Transverse colon (tissue), 4 donors: ENCODE measurements at regions not wholly inside any gene's neighbourhood (a gene's known extent, or its start where the extent isn't known, plus 50 kb on each side); places are given as distances from the start of the nearest gene placed in this dataset.

ENCODE experiments used
- DNase-seq: peaks from one replicate; pipeline ENCODE4 v3.0.0-alpha.2; 2019
- H3K27ac ChIP-seq, 4 donors: fragments of 200-600 bp; sonication (generic); 2 replicates each; pipeline ENCODE4 v1.5.1; 2016 to 2018; ENCODE audit warnings: inconsistent platforms in 4 of 4
- H3K27me3 ChIP-seq: fragments of 200-600 bp; sonication (generic); 2 replicates; pipeline ENCODE4 v1.5.1; 2017; ENCODE audit warnings: inconsistent platforms
- H3K36me3 ChIP-seq, 4 donors: fragments of 200-600 bp; sonication (generic); 2 replicates each; pipeline ENCODE4 v1.5.1; 2017 to 2019; ENCODE audit warnings: inconsistent platforms in 4 of 4
- H3K4me1 ChIP-seq, 4 donors: fragments of 200-600 bp; sonication (generic); 2 replicates each; pipeline ENCODE4 v1.5.1; 2017 to 2020; ENCODE audit warnings: inconsistent platforms in 4 of 4
- H3K4me3 ChIP-seq, 4 donors: fragments of 200-600 bp; sonication (generic); 1 replicate in 1 of 4; 2 replicates in 3 of 4; pipeline versions ENCODE4 v1.5.1 to v1.6.1; 2017 to 2019; ENCODE audit warnings: inconsistent platforms in 4 of 4
- H3K9me3 ChIP-seq, 2 donors: fragments of 200-600 bp; sonication (generic); 2 replicates each; pipeline ENCODE4 v1.5.1; 2017 to 2019; ENCODE audit warnings: inconsistent platforms in 2 of 2
- EP300 ChIP-seq: sonication (generic); formaldehyde crosslinking; IDR thresholded peaks from one replicate; pipeline ENCODE4 v1.6.1; 2017; ENCODE audit warnings: antibody characterized with exemption, low read depth
- POLR2A ChIP-seq: fragments of 450-650 bp; IDR thresholded peaks from one replicate; pipeline ENCODE4 v1.6.1; 2016; ENCODE audit warnings: antibody characterized with exemption, mild to moderate bottlenecking, moderate library complexity
- POLR2AphosphoS5 ChIP-seq, 3 donors: sonication (generic); formaldehyde crosslinking; IDR thresholded peaks; one replicate each; pipeline ENCODE4 v1.6.1; 2016; ENCODE audit warnings: antibody characterized with exemption in 3 of 3
- WGBS, 2 donors: methylation state at CpG; one replicate each; pipeline ENCODE4 v1.1.5; 2018; ENCODE audit warnings: low coverage in 1 of 2; 5-methylcytosine and 5-hydroxymethylcytosine counted together
- in situ Hi-C, 4 donors: fragments of 200-750 bp; cut with MboI; loops; one replicate each; pipeline versions ENCODE4 v1.15.0 to v1.15.1; 2017; ENCODE audit warnings: low sequenced_read_pairs in 3 of 4, low pct_ligation_motif_present in 1 of 4, low pct_unique_long_range_greater_than_20kb in 1 of 4
- intact Hi-C: fragments of 100-400 bp; cut with DNase I; formaldehyde crosslinking; loops from one replicate; pipeline ENCODE4 v1.15.1; 2023; ENCODE audit warnings: low total_unique reads
- TF ChIP-seq, protein P1 (sequence below), 5 experiments: fragments of 200-600 bp in 3 of 5; fragments of 450-650 bp in 2 of 5; sonication (generic) in 3 of 5; IDR thresholded peaks; 1 replicate in 2 of 5; 2 replicates in 3 of 5; pipeline ENCODE4 v1.5.1; 2016 to 2017; ENCODE audit warnings: antibody characterized with exemption in 5 of 5, inconsistent platforms in 3 of 5, mild to moderate bottlenecking in 2 of 5, moderate library complexity in 1 of 5

DNA sequence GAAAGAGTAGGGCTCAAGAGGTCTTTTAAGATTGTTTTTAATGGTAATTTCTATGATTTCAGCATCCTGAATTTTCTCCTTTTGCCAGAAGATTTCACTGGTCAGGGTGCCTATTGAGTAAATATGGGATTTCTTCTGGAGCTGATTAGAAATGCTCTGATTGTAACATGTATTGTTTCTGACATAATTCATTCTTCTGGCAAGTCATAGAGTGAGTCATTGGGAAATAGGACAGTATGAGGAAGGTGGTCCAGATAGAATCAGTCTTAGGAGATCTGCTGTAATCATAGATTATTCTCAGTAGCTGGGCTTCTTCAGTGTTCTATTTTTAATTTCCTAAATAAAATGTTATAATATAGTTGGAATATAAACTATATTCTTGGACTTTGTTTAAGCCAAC is 182.0 kb upstream of the NAV3 start:
- TF ChIP-seq, protein P1, sequence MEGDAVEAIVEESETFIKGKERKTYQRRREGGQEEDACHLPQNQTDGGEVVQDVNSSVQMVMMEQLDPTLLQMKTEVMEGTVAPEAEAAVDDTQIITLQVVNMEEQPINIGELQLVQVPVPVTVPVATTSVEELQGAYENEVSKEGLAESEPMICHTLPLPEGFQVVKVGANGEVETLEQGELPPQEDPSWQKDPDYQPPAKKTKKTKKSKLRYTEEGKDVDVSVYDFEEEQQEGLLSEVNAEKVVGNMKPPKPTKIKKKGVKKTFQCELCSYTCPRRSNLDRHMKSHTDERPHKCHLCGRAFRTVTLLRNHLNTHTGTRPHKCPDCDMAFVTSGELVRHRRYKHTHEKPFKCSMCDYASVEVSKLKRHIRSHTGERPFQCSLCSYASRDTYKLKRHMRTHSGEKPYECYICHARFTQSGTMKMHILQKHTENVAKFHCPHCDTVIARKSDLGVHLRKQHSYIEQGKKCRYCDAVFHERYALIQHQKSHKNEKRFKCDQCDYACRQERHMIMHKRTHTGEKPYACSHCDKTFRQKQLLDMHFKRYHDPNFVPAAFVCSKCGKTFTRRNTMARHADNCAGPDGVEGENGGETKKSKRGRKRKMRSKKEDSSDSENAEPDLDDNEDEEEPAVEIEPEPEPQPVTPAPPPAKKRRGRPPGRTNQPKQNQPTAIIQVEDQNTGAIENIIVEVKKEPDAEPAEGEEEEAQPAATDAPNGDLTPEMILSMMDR (IDR thresholded peaks at IDR 0.05) = no peak
- TF ChIP-seq POLR2A (no peak), POLR2AphosphoS5 (IDR thresholded peaks at IDR 0.05) (no peak), EP300 (no peak)
- H3K9me3 ChIP-seq = no peaks in the 10 kb centered on the region
- intact Hi-C loops = no loop called here
- no peak overlapping the region for H3K27ac ChIP-seq
- no peak overlapping the region for H3K4me3 ChIP-seq
- H3K27me3 ChIP-seq = no peaks in the 10 kb centered on the region
- H3K4me1 ChIP-seq = no peaks in the 10 kb centered on the region
- H3K36me3 ChIP-seq = no peaks in the 10 kb centered on the region
- in situ Hi-C loops = no loop called here
- no peak for DNase-seq

DNA sequence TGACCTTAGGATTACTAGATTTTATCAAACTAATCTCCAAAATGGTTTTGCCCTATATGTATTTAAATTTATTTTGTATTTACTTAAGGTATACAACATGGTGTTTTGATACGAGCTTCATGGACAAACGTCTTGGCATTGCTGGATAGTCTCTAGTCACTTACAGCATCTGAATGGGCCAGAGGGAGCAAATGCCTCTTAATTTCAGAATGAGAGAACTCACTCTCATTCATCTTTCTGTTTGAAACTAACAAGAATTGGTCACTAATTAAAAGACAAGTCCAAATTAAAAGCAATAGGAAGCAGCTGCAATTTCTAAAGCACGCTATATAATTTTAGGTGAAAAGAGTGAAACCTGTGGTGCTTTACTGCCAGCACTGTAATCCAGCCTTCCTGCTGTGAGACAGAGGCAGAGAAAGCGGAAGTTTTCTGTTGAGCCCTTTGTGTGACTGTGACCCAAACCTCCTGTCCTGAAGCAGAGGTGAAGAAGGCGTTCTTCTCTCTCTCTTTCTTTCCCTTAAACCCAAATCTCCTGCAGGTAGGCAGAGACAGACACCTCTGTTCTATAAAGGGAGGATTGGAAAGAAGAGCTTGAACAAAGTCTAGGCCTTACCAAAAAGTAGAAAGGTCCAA is 184.6 kb upstream of the NAV3 start:
- Histone ChIP-seq H3K4me3 (no peak overlapping the region), H3K27me3 (no peaks in the 10 kb centered on the region), H3K36me3 (no peaks in the 10 kb centered on the region), H3K27ac (no peak overlapping the region), H3K4me1 (no peaks in the 10 kb centered on the region), H3K9me3 (no peaks in the 10 kb centered on the region)
- DNase-seq = no peak
- no peak for TF ChIP-seq EP300
- TF ChIP-seq, protein P1 (IDR thresholded peaks at IDR 0.05) = no peak
- no peak for TF ChIP-seq POLR2AphosphoS5 (IDR thresholded peaks at IDR 0.05)
- no peak for TF ChIP-seq POLR2A
- intact Hi-C loops = no loop called here
- 71 to 75% methylated on average over 5 of the region's 5 CpGs for WGBS, 2 donors
- in situ Hi-C loops = no loop called here

- Histone ChIP-seq H3K27ac (no peak overlapping the region), H3K4me1 (no peaks in the 10 kb centered on the region), H3K9me3 (no peaks in the 10 kb centered on the region), H3K36me3 (no peaks in the 10 kb centered on the region), H3K27me3 (no peaks in the 10 kb centered on the region), H3K4me3 (no peak overlapping the region)
- TF ChIP-seq POLR2AphosphoS5 (IDR thresholded peaks at IDR 0.05) (no peak), POLR2A (no peak), EP300 (no peak)
- TF ChIP-seq, protein P1 (IDR thresholded peaks at IDR 0.05) = no peak
- 48 to 55% methylated on average over 3 of the region's 3 CpGs for WGBS, 2 donors
- no peak for DNase-seq
- intact Hi-C loops (no loop called here), in situ Hi-C loops (no loop called here)
Observed at GRCh38 chr12:77644915-77645605, 185.6 kb upstream of the NAV3 start.

DNA sequence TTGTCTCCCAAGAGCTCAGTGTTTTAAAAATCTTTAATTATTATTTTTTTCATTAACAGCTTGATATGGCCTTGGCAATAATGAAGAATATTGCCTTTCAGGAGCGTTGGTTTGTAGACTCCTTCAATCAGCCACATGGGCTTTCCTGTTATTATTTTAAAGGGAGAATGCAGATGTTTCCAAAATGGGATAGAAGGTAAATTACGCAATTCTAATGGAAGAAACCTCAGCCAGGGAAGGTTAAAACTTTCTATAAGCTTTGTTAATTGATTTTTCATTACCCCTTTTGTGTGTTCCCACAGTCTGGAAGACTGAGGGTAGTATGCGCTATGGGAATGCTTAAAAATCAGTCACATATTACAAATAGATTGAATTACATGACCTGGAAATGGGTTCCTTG is 188.4 kb upstream of the NAV3 start:
- in situ Hi-C loops = no loop called here
- H3K36me3 ChIP-seq = no peaks in the 10 kb centered on the region
- no peak overlapping the region for H3K4me3 ChIP-seq
- no peak for DNase-seq
- intact Hi-C loops = no loop called here
- H3K4me1 ChIP-seq = no peaks in the 10 kb centered on the region
- H3K27ac ChIP-seq = no peak overlapping the region
- no peaks in the 10 kb centered on the region for H3K27me3 ChIP-seq
- no peak for TF ChIP-seq POLR2A
- TF ChIP-seq EP300 = no peak
- TF ChIP-seq, protein P1 (IDR thresholded peaks at IDR 0.05) = no peak
- no peak for TF ChIP-seq POLR2AphosphoS5 (IDR thresholded peaks at IDR 0.05)
- H3K9me3 ChIP-seq = no peaks in the 10 kb centered on the region
- WGBS, 2 donors = 84 to 96% methylated on average over 3 of the region's 3 CpGs
